Neural progenitor cell (in vitro differentiated cells): ENCODE measurements at regions not wholly inside any gene's neighbourhood (a gene's known extent, or its start where the extent isn't known, plus 50 kb on each side); places are given as distances from the start of the nearest gene placed in this dataset.

Experiments
- CTCF ChIP-seq: fragments of 200-600 bp; sonication (generic); IDR thresholded peaks from 2 replicates; pipeline ENCODE4 v1.5.1; 2017; ENCODE audit warnings: antibody characterized with exemption, mild to moderate bottlenecking
- EZH2 ChIP-seq: fragments of 200-600 bp; sonication (generic); IDR thresholded peaks from 2 replicates; pipeline ENCODE4 v1.6.1; 2017; ENCODE audit warnings: antibody characterized with exemption, mild to moderate bottlenecking, moderate library complexity
- EZH2phosphoT487 ChIP-seq: fragments of 200-600 bp; sonication (generic); IDR thresholded peaks from 2 replicates; pipeline ENCODE4 v1.6.1; 2017; ENCODE audit warnings: antibody characterized with exemption

GRCh38 chr10:22875581-22875980, 52.3 kb upstream of the ARMC3 start:
- no peak for TF ChIP-seq CTCF
- no peak for TF ChIP-seq EZH2phosphoT487
- no peak for TF ChIP-seq EZH2
